DMS53 treated with DMSO at 0.1 percent for 48 hours (cell line): ENCODE measurements at regions not wholly inside any gene's neighbourhood (a gene's known extent, or its start where the extent isn't known, plus 50 kb on each side); places are given as distances from the start of the nearest gene placed in this dataset.
"Not testable (repeated sequence)": the region's sequence is repeated elsewhere in the genome, so short reads cannot be mapped to it uniquely, and the experiment has no call there.

Experiments used
- DNase-seq: peaks from one replicate; lab custom pipeline; 2025; ENCODE audit not compliant: unreplicated experiment; lab: John Stamatoyannopoulos, UW

DNA sequence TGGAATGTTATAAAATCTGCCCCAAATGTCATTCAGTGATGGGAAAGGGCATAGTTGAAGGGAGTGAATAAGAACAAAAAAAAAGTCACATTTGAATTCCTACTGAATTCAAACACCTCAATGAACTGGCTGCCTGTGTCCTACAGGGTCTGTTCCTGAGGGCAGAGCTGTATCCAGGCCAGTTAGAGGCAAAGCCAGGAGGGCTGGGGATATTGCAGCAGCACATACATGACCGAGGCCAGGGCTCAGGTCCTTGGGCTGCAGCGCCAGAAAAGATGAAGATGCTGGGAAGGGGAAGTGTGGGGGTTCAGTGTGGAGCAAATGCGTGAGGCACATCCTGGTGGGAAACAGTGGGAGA is 449.2 kb downstream of the SIPA1L2 start:
- no peak for DNase-seq

DNA sequence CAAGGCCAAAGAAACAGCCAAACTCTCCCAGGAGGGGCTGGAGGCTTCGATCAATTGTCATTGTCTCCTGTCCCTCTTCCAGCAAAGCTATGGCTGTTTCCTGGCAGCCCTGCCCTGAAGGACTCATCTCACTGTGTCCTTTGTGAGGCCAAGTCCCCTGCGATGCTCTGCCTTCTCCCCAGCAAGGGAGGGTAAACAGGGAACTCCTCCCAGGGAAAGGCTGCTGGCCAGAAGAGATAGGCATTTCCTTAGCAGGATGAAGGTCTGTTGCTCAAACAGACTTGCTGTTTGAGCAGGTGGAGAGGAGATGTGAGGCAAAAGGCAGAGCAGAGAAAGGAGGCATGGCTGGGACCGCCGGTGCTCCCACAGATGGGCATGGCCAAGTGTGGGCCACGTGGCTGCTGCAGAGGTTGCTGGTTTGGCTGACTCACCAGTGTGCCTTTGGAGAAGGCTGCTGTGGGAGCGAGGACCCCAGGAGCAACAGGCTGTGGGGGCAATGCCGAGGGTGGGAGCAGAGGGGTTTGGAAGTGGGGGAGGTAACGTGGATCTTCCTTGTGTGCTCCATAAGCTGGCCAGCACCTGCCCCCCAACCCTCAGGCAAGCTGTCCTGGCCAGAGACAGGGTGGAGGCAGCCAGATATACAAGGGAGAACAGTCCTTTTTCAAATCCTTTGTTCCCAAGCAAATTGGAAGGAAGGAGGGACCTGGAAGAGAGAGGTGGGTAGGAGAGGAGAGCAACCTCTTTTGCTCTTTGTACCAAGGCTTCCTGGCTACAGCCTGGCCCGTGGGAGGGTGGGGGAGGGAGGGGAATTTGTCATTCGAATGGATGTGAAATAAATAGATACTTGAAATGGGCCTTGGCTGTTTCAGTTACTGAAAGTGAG is 449.8 kb downstream of the SIPA1L2 start:
- no peak for DNase-seq

DNA sequence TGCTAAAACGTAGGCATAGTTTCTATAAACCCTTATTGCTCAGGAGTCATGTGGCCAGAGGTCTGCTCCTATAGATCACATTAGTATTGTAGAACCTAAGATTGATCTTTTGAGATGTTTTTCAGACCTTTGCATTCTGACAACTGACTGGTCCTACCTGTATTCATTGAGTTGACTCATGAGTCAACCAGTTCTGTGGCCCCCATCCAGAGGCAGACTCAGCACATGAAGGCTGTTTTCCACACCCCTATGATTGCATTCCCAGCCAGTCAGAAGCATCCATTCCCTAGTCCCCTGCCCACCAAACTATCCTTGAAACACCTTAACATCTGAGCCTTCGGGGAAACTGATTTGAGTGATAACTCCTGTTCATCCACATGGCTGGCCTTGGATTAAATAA is 451.7 kb downstream of the SIPA1L2 start:
- DNase-seq: no peak

DNA sequence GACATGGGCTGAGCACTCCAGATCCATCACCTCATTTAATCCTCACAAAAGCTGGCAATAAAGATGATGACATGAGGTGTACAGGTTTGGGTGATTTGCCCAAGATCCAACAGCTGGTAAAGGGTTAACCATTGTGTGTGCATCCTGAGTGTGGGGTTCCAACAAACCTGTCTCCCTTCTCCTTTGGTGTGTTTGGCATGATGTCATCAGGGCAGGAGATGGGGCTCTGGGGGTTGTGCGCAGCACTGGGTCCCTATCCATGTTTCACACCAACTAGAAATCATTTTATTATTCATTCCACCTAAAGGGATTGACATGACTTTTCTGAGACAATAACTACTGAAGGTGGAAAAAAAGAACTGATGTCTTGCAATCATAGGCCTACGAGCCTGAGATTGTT is 452.5 kb downstream of the SIPA1L2 start:
- DNase-seq: no peak

DNA sequence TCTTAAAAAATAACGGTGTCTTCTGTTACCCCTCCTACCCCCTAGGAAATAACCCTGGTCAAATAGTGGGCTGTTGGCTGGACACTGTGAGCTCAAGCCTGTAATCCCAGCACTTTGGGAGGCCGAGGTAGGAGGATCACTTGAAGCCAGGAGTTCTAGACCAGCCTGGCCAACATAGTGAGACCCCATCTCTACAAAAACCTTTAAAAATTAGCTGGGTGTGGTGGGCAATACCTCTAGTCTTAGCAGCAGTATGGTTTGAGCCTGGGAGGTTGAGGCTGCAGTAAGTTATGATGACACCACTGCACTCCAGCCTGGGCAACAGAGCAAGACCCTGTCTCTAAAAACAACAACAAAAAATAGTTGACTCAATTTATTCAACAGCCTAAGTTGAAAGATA is 453.7 kb downstream of the SIPA1L2 start:
- DNase-seq: no peak

DNA sequence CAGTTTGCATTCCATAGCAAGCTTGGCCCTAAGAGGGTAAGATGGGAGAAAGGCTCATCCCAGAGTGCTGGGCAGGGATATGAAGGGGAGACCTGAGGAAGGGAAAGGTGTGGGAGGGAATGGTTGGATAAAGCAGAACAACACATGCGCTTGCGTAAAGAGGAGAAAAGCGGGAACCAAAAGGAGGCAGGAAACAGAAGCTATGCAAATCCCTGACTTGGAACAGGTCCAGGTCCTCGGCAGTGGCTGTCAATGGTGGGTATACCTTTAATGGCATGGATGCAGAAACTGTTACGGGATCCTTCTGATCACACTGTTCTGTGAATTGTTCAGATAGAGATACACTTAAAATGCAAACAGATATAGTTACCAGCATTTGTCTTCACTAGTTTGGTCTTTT is 455.6 kb downstream of the SIPA1L2 start:
- no peak for DNase-seq

DNA sequence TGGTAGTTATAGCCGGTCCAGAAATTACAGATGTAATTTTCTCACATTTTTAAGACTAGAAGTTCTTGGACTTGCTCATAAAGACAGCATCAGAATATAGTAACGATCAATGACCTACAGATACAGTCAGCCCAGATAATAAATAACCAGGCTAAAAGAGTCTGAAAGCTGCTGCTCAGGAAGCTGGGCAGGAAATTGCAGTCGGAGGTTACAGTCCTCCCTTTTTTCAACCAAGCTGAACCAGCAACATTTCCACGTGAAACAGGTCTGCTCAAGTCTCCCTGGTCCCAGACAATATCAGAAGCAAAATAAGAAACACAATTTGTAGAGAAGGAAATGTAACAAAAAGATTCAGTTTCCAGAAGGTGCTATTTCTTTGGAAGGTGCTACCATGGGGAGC is 457.4 kb downstream of the SIPA1L2 start:
- no peak for DNase-seq

DNA sequence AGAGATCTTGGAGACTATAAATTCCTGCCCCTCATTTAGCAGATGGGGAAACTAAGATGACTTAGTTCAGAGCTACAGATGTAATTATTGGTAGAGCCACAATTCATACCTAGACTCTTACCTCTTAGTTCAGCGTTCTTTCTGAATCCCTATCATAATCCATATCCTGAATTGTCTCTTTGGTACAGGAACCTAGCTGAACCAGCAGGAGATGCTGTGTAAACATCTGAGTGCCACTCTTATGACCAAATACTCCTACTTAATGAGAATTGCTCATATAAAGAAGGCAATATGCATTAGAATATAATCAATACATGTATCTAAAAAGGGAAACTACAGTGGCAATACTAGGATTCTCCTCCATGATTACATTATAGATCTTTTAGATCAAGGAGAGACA is 459.0 kb downstream of the SIPA1L2 start:
- DNase-seq: no peak

DNA sequence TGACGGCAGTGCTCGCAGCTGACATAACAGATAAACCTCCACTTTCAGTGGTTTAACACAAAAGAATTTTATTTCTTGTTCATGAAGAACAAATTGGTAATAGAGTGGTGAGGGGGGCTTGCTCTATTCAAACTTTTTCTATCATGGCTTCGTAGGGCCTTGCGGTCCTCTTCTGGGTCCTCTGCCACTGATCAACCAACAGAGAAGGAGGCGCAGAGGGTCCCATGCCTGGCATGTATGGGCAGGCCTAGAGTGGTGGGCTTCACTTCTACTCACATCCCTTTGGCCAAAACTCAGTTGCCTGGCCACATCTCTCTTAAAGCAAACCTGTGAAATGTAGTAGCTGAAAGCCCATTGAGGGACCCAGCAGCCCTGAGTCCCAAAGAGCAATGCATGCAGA is 460.5 kb downstream of the SIPA1L2 start:
- no peak for DNase-seq

DNA sequence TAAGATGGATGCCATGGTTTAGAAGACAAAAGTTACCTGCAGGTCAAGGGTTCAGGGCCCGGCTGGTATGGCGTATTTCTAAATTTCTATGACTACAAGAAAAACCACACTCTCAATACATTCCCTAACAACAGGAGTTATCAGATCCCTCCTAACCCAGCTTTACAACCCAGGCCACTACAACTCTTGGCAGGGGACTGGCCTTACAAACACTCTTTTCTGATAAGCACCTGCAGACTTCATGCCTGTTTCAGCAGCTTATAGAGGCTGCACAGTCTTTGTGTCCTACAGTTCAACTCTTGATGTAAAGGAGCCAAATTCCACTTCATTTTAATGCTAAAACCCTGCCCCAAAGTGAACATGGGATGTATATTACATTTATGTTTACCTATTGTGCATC is 461.4 kb downstream of the SIPA1L2 start:
- no peak for DNase-seq

DNA sequence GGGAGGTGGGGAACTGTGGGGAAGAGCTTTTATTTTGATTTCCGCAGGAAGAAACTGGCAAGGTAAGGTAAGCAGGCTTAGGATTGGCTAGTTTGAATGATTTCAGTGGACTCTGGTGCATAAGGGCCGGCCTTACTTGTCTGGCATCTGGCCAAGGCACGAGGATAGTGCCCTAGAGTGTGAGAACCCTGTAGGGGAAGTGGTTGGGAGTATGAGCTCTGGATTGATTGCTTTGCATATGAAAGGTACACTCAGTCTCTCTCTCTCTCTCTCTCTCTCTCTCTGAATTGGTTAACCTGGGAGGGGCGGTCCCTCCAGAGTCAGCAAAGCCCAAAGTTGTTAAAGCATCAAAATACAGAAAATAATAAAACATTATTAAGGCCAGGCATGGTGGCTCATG is 463.0 kb downstream of the SIPA1L2 start:
- DNase-seq: no peak

DNA sequence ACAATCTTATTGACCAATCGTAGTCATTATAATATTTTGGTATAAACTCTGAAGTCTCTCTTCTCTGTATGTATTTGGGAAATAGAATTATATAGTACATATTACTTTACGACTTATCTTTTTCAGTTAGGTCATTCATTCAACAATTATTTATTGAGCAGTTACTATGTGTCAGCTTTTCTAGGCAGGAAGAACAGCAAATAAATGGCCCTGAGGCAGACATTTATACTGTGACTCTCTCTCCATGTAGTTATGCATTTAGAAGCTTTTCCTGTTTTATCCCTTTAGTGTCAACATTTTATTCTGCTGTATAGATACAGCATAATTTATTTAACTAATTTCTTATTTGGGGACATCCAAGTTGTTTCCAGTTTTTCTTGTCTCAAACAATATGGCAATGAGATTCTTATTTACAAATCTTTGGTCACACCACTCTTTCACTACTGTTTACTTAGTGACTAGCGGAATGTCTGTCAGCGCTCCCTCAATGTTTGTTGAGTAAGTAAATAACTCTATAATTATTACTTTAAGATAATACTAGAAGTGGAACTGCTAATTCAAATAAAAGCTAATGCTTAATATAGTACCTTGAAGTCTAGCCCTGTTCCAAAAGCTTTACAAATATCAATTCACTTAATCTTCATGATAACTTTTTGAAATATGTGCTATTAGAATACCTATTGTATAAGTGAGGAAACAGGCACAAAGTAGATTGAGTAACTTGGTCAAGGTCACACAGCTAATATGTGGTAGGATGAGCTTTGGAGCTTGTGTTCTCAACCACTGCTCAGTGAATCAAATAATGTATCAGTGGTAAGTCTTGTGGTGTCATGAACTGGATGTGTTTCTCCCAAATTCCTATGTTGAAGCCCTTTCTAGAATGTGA is 465.6 kb downstream of the SIPA1L2 start:
- DNase-seq: peak; percentile 23

DNA sequence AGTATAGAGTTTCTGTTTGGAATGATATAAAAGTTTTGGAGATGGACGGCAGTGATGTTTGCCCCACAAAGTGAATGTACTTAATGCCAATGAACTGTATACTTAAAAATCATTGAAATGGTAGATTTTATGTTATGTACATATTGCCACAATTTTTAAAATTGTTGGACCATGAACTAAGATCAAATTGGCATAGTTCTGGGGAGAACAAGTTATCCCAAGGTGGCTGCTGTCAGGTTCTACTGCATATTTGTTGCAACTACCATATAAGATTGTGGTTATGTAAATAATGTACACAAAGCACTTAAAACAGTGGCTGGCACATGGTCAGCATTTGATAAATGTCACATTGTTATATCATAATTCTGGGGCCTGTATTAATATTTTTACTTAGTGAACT is 466.4 kb downstream of the SIPA1L2 start:
- no peak for DNase-seq

DNA sequence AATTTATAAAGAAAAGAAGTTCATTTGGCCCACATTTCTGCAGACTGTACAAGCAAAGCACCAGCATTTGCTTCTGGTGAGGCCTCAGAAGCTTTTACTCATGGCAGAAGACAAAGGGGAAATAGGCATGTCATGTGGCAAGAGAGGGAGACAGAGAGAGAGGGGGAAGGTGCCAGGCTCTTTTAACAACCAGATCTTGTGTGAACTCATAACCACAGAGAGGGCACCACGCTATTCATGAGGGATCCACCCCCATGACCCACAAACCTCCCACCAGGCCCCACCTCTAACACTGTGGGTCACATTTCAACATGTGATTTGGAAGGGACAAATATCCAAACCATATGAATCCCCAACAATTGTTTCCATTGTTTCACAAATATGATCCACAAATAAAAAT is 467.9 kb downstream of the SIPA1L2 start:
- no peak for DNase-seq

DNA sequence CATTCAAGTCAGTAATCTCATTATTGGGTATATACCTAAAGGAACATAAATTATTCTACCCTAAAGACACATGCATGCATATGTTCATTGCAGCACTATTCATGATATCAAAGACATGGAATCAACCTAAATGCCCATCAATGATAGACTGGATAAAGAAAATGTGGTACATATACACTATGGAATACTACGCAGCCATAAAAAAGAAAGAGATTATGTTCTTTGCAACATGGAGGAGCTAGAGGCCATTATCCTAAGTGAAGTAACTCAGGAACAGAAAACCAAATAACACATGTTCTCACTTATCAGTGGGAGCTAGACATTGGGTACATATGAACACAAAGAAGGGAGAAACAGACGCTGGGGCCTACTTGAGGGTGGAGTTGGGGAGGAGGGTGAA is 471.4 kb downstream of the SIPA1L2 start:
- DNase-seq: not testable (repeated sequence)

DNA sequence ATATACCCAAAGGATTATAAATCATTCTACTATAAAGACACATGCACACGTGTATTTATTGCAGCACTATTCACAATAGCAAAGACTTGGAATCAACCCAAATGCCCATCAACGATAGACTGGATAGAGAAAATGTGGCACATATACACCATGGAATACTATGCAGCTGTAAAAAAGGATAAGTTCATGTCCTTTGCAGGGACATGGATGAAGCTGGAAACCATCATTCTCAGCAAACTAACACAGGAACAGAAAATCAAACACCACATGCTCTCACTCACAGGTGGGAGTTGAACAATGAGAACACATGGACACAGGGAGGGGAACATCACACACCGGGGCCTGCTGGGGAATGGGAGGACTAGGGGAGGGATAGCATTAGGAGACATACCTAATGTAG is 473.9 kb downstream of the SIPA1L2 start:
- DNase-seq: not testable (repeated sequence)

DNA sequence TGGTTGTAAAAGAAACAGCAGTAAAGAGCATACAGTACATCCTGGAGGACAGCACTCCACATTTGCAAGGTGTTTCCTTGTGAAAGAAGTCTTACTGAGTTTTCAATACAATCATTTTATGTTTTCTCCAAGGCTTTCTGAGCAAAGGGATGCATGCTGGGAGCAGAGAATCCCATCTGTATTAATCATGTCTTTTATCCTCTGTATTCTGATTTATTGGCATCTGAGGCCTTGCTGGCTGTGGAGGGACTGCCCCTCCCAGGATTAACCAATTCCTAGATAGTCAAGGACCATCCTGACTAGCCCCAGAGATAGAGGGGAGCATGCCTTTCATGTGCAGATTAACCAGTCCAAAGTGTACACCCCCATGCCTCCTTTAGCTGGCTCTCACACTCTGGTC is 476.3 kb downstream of the SIPA1L2 start:
- DNase-seq: no peak

DNA sequence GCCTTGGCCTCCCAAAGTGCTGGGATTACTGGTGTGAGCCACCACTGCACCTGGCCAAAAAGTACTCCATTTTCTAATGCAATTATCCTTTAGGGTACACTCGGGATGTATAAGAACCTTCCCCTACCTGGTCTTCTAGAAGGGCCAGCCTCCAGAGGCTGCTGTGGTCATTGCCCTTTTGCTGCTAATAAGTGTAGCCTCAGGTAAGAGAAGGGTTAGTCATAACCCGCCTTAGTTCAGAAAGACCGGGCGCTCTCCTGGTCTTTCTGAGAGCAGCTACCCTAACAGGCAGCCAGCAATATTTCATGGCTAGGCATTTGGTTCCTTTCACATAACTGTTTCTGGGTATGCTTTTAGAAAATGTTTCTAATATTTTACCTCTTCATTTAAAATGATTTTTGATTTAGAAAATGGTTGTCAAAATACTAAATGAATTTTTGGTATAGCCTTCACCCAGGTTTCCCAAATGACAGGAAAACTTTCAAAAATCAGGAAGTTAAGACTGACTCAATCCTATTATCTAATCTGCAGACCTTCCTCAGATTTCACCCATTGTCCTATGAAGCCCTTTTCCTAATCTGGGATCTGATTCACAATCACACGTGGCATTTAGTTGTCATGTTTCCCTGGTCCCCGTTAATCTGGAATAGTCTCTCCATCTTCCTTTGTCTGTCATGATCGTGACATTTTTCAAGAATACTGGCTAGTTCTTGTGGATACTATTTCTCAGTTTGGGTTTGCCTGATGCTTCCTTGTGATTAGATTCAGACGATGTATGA is 479.0 kb downstream of the SIPA1L2 start:
- no peak for DNase-seq

DNA sequence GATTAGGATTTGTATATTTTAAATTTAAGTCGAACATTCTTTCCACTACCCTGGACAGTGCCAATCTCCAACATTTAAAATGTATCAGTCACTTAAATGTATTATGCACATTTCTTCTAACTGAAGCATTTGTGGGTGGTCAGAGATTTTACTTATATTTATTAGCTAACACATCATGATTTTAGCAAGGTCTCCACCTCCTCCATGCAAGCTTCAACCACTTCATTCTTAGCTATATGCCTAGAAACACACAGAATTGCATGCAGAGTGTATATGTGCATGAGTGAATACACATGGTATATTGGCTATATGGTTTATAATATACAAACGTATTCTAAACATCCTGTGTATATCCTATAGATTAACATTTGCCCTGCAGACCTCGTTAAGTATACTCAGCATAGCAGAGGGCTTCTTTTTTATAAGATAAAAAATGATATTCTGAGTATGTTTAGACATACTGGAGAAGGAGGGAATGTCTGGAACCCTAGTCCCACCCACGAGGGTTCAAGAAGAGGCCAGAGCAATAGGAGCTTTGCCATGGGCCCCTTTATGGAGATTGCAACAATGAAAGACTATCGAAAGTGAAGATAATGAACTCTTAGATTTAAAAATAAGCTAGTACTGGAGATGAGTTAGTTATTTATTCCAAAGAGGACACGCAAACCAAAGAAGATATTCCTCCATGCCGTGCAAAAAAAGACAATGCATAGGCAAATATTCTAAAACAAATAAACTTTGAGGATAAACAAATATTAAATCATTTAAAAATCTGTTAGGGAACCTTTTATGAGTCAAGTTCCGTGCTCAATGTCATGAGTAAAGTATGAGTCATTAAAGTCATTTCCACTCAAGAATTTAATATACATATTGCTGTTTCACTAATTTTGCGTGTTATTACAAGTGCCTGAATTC is 480.4 kb downstream of the SIPA1L2 start:
- DNase-seq: peak; percentile 80

DNA sequence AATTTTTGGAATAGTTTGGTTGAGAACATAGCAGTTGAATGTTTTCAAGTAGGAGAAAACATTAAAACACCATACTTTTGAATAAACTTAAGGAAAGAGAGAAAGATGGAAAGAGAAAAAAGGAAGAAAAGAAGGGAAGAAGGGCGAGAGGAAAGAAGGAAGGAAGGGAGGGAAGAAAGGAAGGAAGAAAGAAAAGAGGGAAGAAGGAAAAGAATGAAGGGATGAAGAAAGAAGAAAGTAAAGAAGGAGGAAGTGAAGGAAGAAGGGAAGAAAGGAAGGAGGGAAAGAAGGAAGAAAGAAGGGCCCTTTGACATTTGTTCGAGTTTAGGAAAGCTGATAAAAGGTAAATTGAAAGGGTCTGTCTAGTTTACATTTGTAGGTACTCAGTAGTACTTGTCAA is 482.7 kb downstream of the SIPA1L2 start:
- DNase-seq: no peak
